Epithelial cell of esophagus (primary cell): ENCODE measurements at regions not wholly inside any gene's neighbourhood (a gene's known extent, or its start where the extent isn't known, plus 50 kb on each side); places are given as distances from the start of the nearest gene placed in this dataset.

Experiments
- DNase-seq: peaks from one replicate; pipeline ENCODE4 v3.0.0; 2010; ENCODE audit warnings: low read depth
- H3K4me3 ChIP-seq: 2 replicates; pipeline ENCODE4 v1.5.1; 2011; ENCODE audit warnings: mild to moderate bottlenecking, low read length, control low read depth
- TF ChIP-seq, protein P1 (sequence below): IDR thresholded peaks from 2 replicates; pipeline ENCODE4 v1.5.1; 2011; ENCODE audit warnings: low read depth, mild to moderate bottlenecking, low read length, control low read depth, inconsistent platforms; ENCODE audit not compliant: insufficient read depth; ENCODE audit errors: missing control alignments

GRCh38 chr18:51647346-51647745 lies 449.9 kb upstream of the MEX3C start:
- TF ChIP-seq, protein P1, sequence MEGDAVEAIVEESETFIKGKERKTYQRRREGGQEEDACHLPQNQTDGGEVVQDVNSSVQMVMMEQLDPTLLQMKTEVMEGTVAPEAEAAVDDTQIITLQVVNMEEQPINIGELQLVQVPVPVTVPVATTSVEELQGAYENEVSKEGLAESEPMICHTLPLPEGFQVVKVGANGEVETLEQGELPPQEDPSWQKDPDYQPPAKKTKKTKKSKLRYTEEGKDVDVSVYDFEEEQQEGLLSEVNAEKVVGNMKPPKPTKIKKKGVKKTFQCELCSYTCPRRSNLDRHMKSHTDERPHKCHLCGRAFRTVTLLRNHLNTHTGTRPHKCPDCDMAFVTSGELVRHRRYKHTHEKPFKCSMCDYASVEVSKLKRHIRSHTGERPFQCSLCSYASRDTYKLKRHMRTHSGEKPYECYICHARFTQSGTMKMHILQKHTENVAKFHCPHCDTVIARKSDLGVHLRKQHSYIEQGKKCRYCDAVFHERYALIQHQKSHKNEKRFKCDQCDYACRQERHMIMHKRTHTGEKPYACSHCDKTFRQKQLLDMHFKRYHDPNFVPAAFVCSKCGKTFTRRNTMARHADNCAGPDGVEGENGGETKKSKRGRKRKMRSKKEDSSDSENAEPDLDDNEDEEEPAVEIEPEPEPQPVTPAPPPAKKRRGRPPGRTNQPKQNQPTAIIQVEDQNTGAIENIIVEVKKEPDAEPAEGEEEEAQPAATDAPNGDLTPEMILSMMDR: no peak
- peak; percentile 51 for DNase-seq
- no peak overlapping the region for H3K4me3 ChIP-seq

GRCh38 chr18:51647942-51648341 lies 450.5 kb upstream of the MEX3C start:
- no peak for DNase-seq
- H3K4me3 ChIP-seq: no peak overlapping the region
- TF ChIP-seq, protein P1: no peak

DNA sequence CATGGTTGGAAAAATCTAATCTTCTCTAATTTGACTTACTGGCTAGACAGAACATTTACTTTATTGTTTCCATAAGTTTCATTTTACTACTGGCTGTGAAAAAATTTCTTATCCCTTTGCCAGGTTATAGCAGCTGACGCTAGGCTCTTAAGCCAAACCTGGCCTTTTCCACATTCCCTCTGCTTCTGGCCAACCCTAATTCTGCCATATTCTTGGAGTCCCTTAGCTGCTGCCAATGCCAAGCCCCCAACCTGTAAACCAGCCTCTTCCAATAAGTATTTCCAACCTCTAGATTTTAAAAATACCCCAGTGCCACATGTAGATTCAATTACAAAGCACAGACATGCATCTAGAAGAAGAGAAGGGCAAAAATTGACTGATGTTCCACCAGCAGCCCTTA lies 452.3 kb upstream of the MEX3C start:
- DNase-seq: no peak
- H3K4me3 ChIP-seq: no peak overlapping the region
- TF ChIP-seq, protein P1: no peak

DNA sequence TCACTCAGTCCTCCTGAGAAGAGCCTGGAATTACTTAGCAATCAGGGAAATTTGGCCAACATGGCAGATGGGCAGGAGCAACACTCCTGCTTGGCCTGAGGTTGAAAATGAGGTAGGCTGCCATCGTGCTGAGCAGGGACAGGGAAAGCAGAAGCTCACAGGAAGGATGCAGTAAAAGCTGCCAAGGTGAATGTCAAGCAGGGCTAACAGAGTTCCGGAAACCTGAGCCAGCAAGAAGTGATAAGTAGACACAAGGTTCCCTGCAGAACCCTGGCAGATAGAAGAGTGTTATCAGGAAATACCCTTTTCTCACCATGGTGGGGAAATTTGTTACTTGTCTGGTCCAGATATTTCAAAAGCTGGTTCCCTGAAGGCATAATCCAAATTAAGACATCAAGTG lies 454.3 kb upstream of the MEX3C start:
- H3K4me3 ChIP-seq: no peak overlapping the region
- DNase-seq: no peak
- TF ChIP-seq, protein P1: no peak

DNA sequence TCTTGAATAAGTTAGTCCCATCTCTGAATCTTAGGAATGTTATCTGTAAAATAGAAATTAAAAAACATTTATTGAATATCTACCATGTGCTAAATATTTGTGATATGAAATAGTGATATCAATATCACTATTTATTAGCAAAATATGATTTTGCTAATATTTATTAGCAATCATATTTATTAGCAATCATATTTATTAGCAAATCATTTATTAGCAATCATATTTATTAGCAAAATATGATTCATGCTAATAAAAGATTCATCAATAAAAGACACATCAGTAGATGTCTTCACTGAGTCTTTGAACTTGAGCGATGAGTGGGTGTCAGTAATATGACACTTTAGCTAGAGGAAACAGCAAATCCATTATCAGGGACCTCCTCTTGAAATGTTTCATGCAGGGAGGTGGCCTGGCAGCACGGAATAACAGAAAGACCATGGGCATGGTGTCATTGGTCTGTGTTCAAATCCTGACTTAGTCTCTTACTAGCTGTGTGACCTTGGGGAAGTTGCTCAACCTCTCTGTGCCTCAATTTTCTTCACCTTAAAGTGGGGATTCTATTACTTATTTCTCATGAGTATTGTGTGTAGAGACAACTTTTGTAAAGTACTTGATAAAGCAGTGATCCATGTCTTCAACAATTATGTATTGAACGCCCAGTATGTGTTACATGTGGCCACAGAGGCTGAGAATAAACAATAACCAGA lies 456.2 kb upstream of the MEX3C start:
- TF ChIP-seq, protein P1: no peak
- H3K4me3 ChIP-seq: no peak overlapping the region
- no peak for DNase-seq

DNA sequence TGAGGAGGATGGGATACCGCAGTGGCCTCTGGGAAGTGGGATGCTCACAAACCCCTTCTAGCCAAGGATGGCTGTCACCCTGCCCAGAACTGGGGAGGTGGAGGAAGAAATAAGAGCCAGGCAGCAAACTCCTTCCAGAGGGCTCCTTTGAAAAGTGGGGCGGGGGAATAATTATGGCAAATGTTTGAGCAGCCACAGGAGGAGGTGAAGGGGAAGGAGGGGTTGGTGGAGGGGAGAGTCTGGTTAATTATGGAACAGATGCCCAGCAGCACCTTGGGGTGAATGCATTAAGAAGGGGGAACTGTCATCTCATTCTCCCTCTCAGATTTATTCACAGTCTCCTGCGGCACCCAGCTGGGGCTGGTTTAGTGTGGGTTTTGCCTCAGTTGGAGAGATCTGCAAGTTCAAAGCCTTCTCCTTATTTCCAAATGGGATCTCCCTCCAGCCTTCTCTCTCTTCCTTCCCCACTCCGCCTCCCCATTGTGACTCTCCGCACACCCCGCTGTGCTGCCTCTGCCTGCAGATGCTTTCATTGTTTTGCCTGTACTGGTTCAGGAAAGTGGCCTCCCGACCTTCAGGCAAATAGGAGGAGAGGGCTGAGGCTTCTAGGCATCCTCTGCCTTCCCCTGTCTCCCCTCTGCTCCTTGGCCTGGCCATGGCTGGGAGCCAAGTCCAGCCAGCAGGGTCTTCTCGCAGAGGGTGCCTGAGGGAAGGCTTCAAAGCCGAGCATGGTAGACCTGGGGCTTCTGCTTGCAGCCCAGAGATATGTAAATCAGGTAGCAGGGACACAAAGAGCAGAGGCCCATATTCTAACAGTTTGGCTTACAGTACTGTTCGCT lies 457.2 kb upstream of the MEX3C start:
- no peak for DNase-seq
- no peak overlapping the region for H3K4me3 ChIP-seq
- TF ChIP-seq, protein P1: no peak
